ENCODE measurements at regions not wholly inside any gene's neighbourhood (a gene's known extent, or its start where the extent isn't known, plus 50 kb on each side); places are given as distances from the start of the nearest gene placed in this dataset.

DNA sequence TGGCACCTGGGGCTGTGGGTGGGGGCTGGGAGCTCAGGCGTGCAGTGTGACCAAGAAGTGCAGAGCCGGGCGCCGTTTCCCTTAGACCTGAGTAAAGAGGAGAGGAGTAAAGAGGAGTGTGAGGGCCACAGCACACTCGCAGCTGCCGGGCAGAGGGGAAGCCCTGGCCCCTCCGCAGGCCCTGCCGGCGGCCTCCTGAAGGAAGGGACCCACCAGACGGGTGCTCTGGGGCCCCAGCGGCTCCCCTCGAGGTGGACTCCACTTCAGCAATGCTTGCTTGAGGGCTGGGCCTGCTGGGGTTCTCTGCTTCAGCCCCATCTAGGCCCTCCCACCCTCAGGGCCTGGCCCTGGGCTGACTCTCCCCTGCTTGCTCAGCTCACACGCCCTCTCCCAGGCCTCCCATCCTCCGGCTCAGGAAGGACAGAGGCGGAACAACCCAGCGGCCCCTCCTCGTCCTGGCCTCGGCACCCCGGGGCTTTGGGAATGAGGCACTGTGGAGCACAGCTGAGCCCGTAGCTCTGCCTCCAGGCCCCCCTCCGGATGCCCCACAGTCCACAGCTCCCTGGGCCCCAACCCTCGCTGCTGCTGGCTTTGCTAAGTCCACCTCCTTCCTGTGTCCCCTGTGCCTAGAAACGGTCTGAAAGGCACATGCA lies 1198.7 kb downstream of the BRD1 start:
- Histone ChIP-seq H3K27ac (replicated peaks) (no peak overlapping the region), H3K27me3 (ENCODE audit: insufficient read depth, poor library complexity, severe bottlenecking) (peaks cover 4% of the 10 kb centered on the region), H3K4me3 (replicated peaks; ENCODE audit: insufficient read depth, low read length) (no peak overlapping the region)
- DNase-seq (ENCODE audit: low read depth in 1 of 2, low spot score in 1 of 2), result no peak
- no peak for TF ChIP-seq REST (IDR thresholded peaks at IDR 0.05; ENCODE audit: insufficient replicate concordance, low read depth)
- no peak for TF ChIP-seq POLR2AphosphoS5 (IDR thresholded peaks at IDR 0.05; ENCODE audit: low read depth)
- TF ChIP-seq, protein P1, sequence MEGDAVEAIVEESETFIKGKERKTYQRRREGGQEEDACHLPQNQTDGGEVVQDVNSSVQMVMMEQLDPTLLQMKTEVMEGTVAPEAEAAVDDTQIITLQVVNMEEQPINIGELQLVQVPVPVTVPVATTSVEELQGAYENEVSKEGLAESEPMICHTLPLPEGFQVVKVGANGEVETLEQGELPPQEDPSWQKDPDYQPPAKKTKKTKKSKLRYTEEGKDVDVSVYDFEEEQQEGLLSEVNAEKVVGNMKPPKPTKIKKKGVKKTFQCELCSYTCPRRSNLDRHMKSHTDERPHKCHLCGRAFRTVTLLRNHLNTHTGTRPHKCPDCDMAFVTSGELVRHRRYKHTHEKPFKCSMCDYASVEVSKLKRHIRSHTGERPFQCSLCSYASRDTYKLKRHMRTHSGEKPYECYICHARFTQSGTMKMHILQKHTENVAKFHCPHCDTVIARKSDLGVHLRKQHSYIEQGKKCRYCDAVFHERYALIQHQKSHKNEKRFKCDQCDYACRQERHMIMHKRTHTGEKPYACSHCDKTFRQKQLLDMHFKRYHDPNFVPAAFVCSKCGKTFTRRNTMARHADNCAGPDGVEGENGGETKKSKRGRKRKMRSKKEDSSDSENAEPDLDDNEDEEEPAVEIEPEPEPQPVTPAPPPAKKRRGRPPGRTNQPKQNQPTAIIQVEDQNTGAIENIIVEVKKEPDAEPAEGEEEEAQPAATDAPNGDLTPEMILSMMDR (IDR thresholded peaks at IDR 0.05; ENCODE audit: insufficient read depth, low read length), result no peak
- TF ChIP-seq SPI1 (IDR thresholded peaks at IDR 0.05; ENCODE audit: borderline replicate concordance, low read depth), result no peak

DNA sequence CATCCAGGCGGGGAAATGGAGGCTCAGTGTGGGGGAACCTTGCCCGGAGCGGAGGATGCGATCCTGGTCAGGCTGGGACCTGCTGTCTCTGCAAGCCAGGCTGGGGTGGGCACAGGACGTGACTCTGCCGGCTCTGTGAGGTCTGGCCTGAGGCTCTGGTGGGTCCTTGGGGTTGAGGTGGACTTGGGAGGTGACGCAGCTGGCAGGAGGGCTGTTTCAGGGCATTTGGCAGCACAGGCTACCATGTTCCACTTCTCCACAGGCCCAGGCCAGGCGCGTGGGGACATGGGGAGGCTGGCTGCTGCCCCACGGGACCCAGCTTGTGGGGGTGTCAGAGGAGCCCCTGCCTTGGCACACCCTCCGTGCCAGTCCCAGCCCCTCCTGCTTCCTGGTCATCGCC lies 1199.7 kb downstream of the BRD1 start:
- Histone ChIP-seq H3K27ac (replicated peaks) (no peak overlapping the region), H3K27me3 (ENCODE audit: insufficient read depth, poor library complexity, severe bottlenecking) (peaks cover 4% of the 10 kb centered on the region), H3K4me3 (replicated peaks; ENCODE audit: insufficient read depth, low read length) (no peak overlapping the region)
- DNase-seq (ENCODE audit: low read depth in 1 of 2, low spot score in 1 of 2), result no peak
- TF ChIP-seq, protein P1 (IDR thresholded peaks at IDR 0.05; ENCODE audit: insufficient read depth, low read length), result no peak
- TF ChIP-seq GABPA (IDR thresholded peaks at IDR 0.05; ENCODE audit: low read depth), result no peak
- no peak for TF ChIP-seq POLR2AphosphoS5 (IDR thresholded peaks at IDR 0.05; ENCODE audit: low read depth)
- no peak for TF ChIP-seq SPI1 (IDR thresholded peaks at IDR 0.05; ENCODE audit: borderline replicate concordance, low read depth)
- no peak for TF ChIP-seq REST (IDR thresholded peaks at IDR 0.05; ENCODE audit: insufficient replicate concordance, low read depth)

DNA sequence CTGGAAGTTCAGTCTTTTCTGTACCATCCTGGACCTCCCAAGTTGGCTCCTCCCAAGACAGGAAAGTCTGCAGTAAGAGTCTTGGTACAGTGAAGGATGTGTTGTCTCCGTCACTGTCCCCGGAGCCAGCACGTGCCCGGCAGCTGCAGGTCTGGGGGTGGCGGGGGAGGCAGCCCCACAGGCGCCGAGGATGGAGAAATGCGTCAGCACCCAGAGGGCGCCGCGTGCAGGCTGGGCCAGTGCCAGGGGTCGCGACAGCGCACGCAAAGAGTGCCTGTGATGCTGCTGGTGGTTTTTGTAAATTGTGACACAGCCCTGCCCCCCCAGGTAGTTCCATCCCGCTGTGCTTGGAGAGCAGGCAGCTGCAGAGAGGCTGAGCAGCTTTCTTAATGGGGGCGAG lies 1200.5 kb downstream of the BRD1 start:
- DNase-seq (ENCODE audit: low read depth in 1 of 2, low spot score in 1 of 2), result no peak
- TF ChIP-seq POLR2AphosphoS5 (IDR thresholded peaks at IDR 0.05; ENCODE audit: low read depth) (no peak), REST (IDR thresholded peaks at IDR 0.05; ENCODE audit: insufficient replicate concordance, low read depth) (no peak), SPI1 (IDR thresholded peaks at IDR 0.05; ENCODE audit: borderline replicate concordance, low read depth) (no peak), GABPA (IDR thresholded peaks at IDR 0.05; ENCODE audit: low read depth) (no peak)
- TF ChIP-seq, protein P1 (IDR thresholded peaks at IDR 0.05; ENCODE audit: insufficient read depth, low read length), result no peak
- Histone ChIP-seq H3K4me3 (replicated peaks; ENCODE audit: insufficient read depth, low read length) (no peak overlapping the region), H3K27ac (replicated peaks) (no peak overlapping the region), H3K27me3 (ENCODE audit: insufficient read depth, poor library complexity, severe bottlenecking) (peaks cover 4% of the 10 kb centered on the region)

Measured in HL-60 (cell line).